Astrocyte (in vitro differentiated cells and primary cell): ENCODE measurements at regions not wholly inside any gene's neighbourhood (a gene's known extent, or its start where the extent isn't known, plus 50 kb on each side); places are given as distances from the start of the nearest gene placed in this dataset.

ENCODE experiments used
- DNase-seq: peaks from one replicate; pipeline ENCODE4 v3.0.0-alpha.2; 2010; ENCODE audit warnings: low read depth
- FAIRE-seq: peaks from 2 replicates; lab custom pipeline; 2011; peaks lifted over from hg19 to GRCh38; lab: Jason Lieb, UNC
- H2AFZ ChIP-seq: 2 replicates; pipeline ENCODE4 v1.6.0; 2012; ENCODE audit warnings: low read depth, low read length, inconsistent platforms
- H3K27ac ChIP-seq: 2 replicates; pipeline ENCODE4 v1.5.1; 2011; ENCODE audit warnings: low read depth, low read length, inconsistent platforms
- H3K27me3 ChIP-seq: 2 replicates; pipeline ENCODE4 v1.6.0; 2011; ENCODE audit warnings: low read length, inconsistent platforms; ENCODE audit not compliant: insufficient read depth
- H3K36me3 ChIP-seq: 2 replicates; pipeline ENCODE4 v1.5.1; 2011; ENCODE audit warnings: low read length, inconsistent platforms; ENCODE audit not compliant: insufficient read depth
- H3K4me1 ChIP-seq: 2 replicates; pipeline ENCODE4 v1.5.1; 2011; ENCODE audit warnings: low read length, inconsistent platforms; ENCODE audit not compliant: insufficient read depth
- H3K4me2 ChIP-seq: 2 replicates; pipeline ENCODE4 v1.6.0; 2012; ENCODE audit warnings: low read length, inconsistent platforms
- H3K4me3 ChIP-seq: 2 replicates; pipeline ENCODE4 v1.5.1; 2011; ENCODE audit warnings: low read depth, mild to moderate bottlenecking, low read length, inconsistent platforms; ENCODE audit not compliant: insufficient read depth
- H3K79me2 ChIP-seq: 2 replicates; pipeline ENCODE4 v1.6.0; 2012; ENCODE audit warnings: mild to moderate bottlenecking, low read length, inconsistent platforms; ENCODE audit not compliant: insufficient read depth
- H3K9ac ChIP-seq: 2 replicates; pipeline ENCODE4 v1.6.0; 2012; ENCODE audit warnings: mild to moderate bottlenecking, low read length, inconsistent platforms
- H3K9me3 ChIP-seq: 2 replicates; pipeline ENCODE4 v1.5.1; 2012; ENCODE audit warnings: low read depth, mild to moderate bottlenecking, low read length, inconsistent platforms; ENCODE audit not compliant: insufficient read depth
- H4K20me1 ChIP-seq: 2 replicates; pipeline ENCODE4 v1.6.0; 2012; ENCODE audit warnings: low read length, inconsistent platforms; ENCODE audit not compliant: insufficient read depth
- H3K27ac Mint-ChIP-seq: one replicate; pipeline ENCODE4 v1.8.0; 2021; ENCODE audit warnings: mild to moderate bottlenecking, mixed read lengths; ENCODE audit not compliant: unreplicated experiment
- H3K27me3 Mint-ChIP-seq: one replicate; pipeline ENCODE4 v1.8.0; 2021; ENCODE audit warnings: low read depth, mixed read lengths; ENCODE audit not compliant: unreplicated experiment
- H3K36me3 Mint-ChIP-seq: one replicate; pipeline ENCODE4 v1.8.0; 2021; ENCODE audit warnings: low read depth, mixed read lengths; ENCODE audit not compliant: unreplicated experiment
- H3K4me1 Mint-ChIP-seq: one replicate; pipeline ENCODE4 v1.8.0; 2021; ENCODE audit warnings: low read depth, mixed read lengths; ENCODE audit not compliant: unreplicated experiment
- H3K4me3 Mint-ChIP-seq: one replicate; pipeline ENCODE4 v1.8.0; 2021; ENCODE audit warnings: mild to moderate bottlenecking, moderate library complexity, mixed read lengths; ENCODE audit not compliant: unreplicated experiment
- H3K9me3 Mint-ChIP-seq: one replicate; pipeline ENCODE4 v1.8.0; 2021; ENCODE audit warnings: mild to moderate bottlenecking, mixed read lengths; ENCODE audit not compliant: unreplicated experiment
- CTCF ChIP-seq: IDR thresholded peaks from 2 replicates; pipeline ENCODE4 v1.5.1; 2011; ENCODE audit warnings: low read depth, mild to moderate bottlenecking, inconsistent platforms, low read length, moderate library complexity; ENCODE audit not compliant: insufficient read depth
- EZH2 ChIP-seq: IDR thresholded peaks from 2 replicates; pipeline ENCODE4 v1.6.1; 2012; ENCODE audit warnings: mild to moderate bottlenecking, low read length, inconsistent platforms; ENCODE audit not compliant: insufficient read depth

DNA sequence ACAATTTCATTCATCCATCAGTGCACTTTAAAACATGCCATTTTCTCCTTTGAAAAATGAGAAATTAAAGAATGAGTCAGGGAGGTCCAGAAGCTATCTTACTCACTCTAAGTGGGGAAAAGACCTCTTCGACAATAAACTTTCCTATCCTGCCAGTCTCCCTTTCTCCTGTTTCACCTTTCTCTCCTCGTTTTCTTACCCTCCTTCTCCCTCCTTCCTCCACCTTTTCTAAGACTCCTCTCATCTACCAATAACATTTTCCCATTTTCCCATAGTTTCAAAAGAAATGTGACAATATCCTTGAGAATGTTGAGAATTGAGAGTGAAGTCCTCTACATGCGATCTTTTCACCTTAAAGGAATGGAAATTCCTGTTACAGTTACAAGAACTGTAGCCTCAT lies 450.5 kb upstream of the GRAMD2B start:
- Mint-ChIP-seq H3K4me3 (no peak overlapping the region), H3K27ac (no peak overlapping the region), H3K27me3 (no peaks in the 10 kb centered on the region), H3K9me3 (no peaks in the 10 kb centered on the region), H3K4me1 (peaks cover 2% of the 10 kb centered on the region), H3K36me3 (no peaks in the 10 kb centered on the region)
- Histone ChIP-seq H3K27me3 (no peaks in the 10 kb centered on the region), H4K20me1 (no peaks in the 10 kb centered on the region), H3K9me3 (no peaks in the 10 kb centered on the region), H3K4me1 (no peaks in the 10 kb centered on the region), H3K27ac (no peak overlapping the region), H3K36me3 (no peaks in the 10 kb centered on the region), H3K4me2 (no peak overlapping the region), H2AFZ (no peak overlapping the region), H3K79me2 (no peaks in the 10 kb centered on the region), H3K4me3 (no peak overlapping the region), H3K9ac (no peak overlapping the region)
- DNase-seq (no peak), FAIRE-seq (no peak)
- TF ChIP-seq EZH2 (no peak), CTCF (no peak)

DNA sequence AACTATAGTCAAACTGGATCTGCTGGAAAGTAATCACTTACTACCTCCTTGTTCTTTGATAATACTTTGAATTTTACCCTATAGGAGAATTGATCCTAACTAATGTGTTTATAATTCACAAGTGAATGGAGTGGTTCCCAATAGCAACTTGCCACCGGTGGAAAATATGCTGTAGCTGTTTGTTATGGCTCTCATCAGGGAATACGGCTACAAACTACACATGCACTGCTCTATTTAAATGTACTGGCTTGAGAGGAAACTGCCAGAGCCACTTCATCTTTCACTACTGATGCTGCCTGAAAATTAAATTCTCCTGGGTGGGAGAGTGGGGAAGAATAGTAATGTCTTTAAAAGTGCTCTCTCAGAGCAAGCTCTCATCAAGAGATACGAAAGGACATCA lies 448.5 kb upstream of the GRAMD2B start:
- H3K4me2 ChIP-seq = no peak overlapping the region
- peaks cover 2% of the 10 kb centered on the region for H3K4me1 Mint-ChIP-seq
- no peak overlapping the region for H3K9ac ChIP-seq
- H2AFZ ChIP-seq = no peak overlapping the region
- H3K27me3 ChIP-seq = no peaks in the 10 kb centered on the region
- H3K9me3 Mint-ChIP-seq = no peaks in the 10 kb centered on the region
- H3K27ac ChIP-seq = no peak overlapping the region
- H3K4me3 ChIP-seq = no peak overlapping the region
- no peak for TF ChIP-seq CTCF
- no peak for TF ChIP-seq EZH2
- no peaks in the 10 kb centered on the region for H3K27me3 Mint-ChIP-seq
- H3K9me3 ChIP-seq = no peaks in the 10 kb centered on the region
- no peak overlapping the region for H3K27ac Mint-ChIP-seq
- FAIRE-seq (no peak), DNase-seq (no peak)
- no peaks in the 10 kb centered on the region for H3K36me3 ChIP-seq
- H3K4me1 ChIP-seq = no peaks in the 10 kb centered on the region
- no peaks in the 10 kb centered on the region for H3K79me2 ChIP-seq
- H4K20me1 ChIP-seq = no peaks in the 10 kb centered on the region
- H3K4me3 Mint-ChIP-seq = no peak overlapping the region
- H3K36me3 Mint-ChIP-seq = no peaks in the 10 kb centered on the region

DNA sequence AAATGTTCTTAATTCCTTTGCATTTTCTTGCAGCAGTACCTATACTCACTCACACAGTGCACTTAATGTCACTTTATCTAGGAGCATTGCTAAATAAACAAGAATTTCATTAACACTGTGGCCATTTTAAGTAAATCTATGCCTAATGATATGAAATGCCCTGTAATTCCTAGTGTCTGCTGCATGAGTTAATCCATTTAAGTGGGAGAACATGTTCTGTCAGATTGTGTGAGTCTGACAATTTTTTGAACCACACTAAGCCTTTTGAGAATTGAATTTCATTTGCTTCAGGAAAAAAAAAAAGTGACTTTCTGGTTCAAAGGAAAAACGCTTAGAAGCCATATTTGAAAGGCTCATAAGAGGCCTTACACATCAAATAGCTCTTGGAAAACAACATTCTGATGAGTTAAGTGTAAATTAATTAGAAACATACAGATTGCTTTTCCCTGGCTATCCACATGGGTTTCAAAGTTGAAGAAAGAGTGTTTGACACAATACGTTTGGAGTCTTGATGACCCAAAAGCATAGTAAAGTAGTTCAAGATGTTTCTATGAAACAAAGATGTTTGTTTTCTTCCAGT lies 446.7 kb upstream of the GRAMD2B start:
- H3K27me3 Mint-ChIP-seq = no peaks in the 10 kb centered on the region
- Histone ChIP-seq H3K79me2 (no peaks in the 10 kb centered on the region), H4K20me1 (no peaks in the 10 kb centered on the region), H3K9me3 (no peaks in the 10 kb centered on the region), H3K27ac (no peak overlapping the region), H3K4me1 (no peaks in the 10 kb centered on the region), H3K4me2 (no peak overlapping the region), H3K4me3 (no peak overlapping the region), H3K27me3 (no peaks in the 10 kb centered on the region), H3K36me3 (no peaks in the 10 kb centered on the region), H2AFZ (no peak overlapping the region), H3K9ac (no peak overlapping the region)
- FAIRE-seq (no peak), DNase-seq (no peak)
- H3K36me3 Mint-ChIP-seq = no peaks in the 10 kb centered on the region
- peaks cover 2% of the 10 kb centered on the region for H3K4me1 Mint-ChIP-seq
- TF ChIP-seq EZH2 = no peak
- no peaks in the 10 kb centered on the region for H3K9me3 Mint-ChIP-seq
- no peak overlapping the region for H3K4me3 Mint-ChIP-seq
- H3K27ac Mint-ChIP-seq = no peak overlapping the region
